DMS114 treated with DMSO at 0.1 percent for 48 hours (cell line): ENCODE measurements at regions not wholly inside any gene's neighbourhood (a gene's known extent, or its start where the extent isn't known, plus 50 kb on each side); places are given as distances from the start of the nearest gene placed in this dataset.
"Not testable (repeated sequence)": the region's sequence is repeated elsewhere in the genome, so short reads cannot be mapped to it uniquely, and the experiment has no call there.

Experiments
- DNase-seq: peaks from one replicate; lab custom pipeline; 2025; ENCODE audit not compliant: unreplicated experiment; lab: John Stamatoyannopoulos, UW

- DNase-seq: no peak
Measured at GRCh38 chr4:111360906-111361305, 738.0 kb upstream of the PITX2 start.

GRCh38 chr4:111362941-111363361 lies 740.1 kb upstream of the PITX2 start:
- no peak for DNase-seq

- DNase-seq: not testable (repeated sequence)
Measured at GRCh38 chr4:111377880-111378279, 755.0 kb upstream of the PITX2 start.

- DNase-seq: no peak
Measured at GRCh38 chr4:111388561-111388960, 756.7 kb upstream of the FAM241A start.

- DNase-seq: no peak
Measured at GRCh38 chr4:111391829-111392228, 753.4 kb upstream of the FAM241A start.

GRCh38 chr4:111393781-111394180 lies 751.5 kb upstream of the FAM241A start:
- DNase-seq: no peak

GRCh38 chr4:111398906-111399330 lies 746.3 kb upstream of the FAM241A start:
- DNase-seq: no peak

GRCh38 chr4:111399623-111400022 lies 745.6 kb upstream of the FAM241A start:
- DNase-seq: no peak

- DNase-seq: no peak
Measured at GRCh38 chr4:111400741-111401140, 744.5 kb upstream of the FAM241A start.

GRCh38 chr4:111404673-111405072 lies 740.6 kb upstream of the FAM241A start:
- DNase-seq: no peak

GRCh38 chr4:111405989-111406388 lies 739.3 kb upstream of the FAM241A start:
- no peak for DNase-seq

GRCh38 chr4:111410571-111410970 lies 734.7 kb upstream of the FAM241A start:
- DNase-seq: no peak

GRCh38 chr4:111417521-111417920 lies 727.7 kb upstream of the FAM241A start:
- no peak for DNase-seq

- no peak for DNase-seq
Measured at GRCh38 chr4:111433441-111433840, 711.8 kb upstream of the FAM241A start.

GRCh38 chr4:111434586-111434985 lies 710.7 kb upstream of the FAM241A start:
- no peak for DNase-seq

GRCh38 chr4:111435986-111436744 lies 709.1 kb upstream of the FAM241A start:
- DNase-seq: no peak

GRCh38 chr4:111441687-111442086 lies 703.6 kb upstream of the FAM241A start:
- no peak for DNase-seq

GRCh38 chr4:111444836-111445235 lies 700.4 kb upstream of the FAM241A start:
- DNase-seq: not testable (repeated sequence)

- no peak for DNase-seq
Measured at GRCh38 chr4:111449657-111450056, 695.6 kb upstream of the FAM241A start.

- no peak for DNase-seq
Measured at GRCh38 chr4:111450867-111451266, 694.4 kb upstream of the FAM241A start.

- DNase-seq: no peak
Measured at GRCh38 chr4:111453216-111453615, 692.0 kb upstream of the FAM241A start.

- no peak for DNase-seq
Measured at GRCh38 chr4:111454961-111455360, 690.3 kb upstream of the FAM241A start.
